IMR-90 (cell line): ENCODE measurements at regions not wholly inside any gene's neighbourhood (a gene's known extent, or its start where the extent isn't known, plus 50 kb on each side); places are given as distances from the start of the nearest gene placed in this dataset.
A peak's percentile ranks its signal among the peaks of the same experiment; 100 is the strongest.

Experiments used
- ATAC-seq: fragments of 200-7000 bp; cut with Tn5 transposase; 2 replicates; pipeline ENCODE4 v1.9.1; 2020; ENCODE audit warnings: low read depth, mild to moderate bottlenecking, moderate library complexity
- BruUV-seq: library from RNA; stranded (reverse); fragments of 400-500 nt; replicated peaks from 2 replicates; lab custom pipeline; 2021; lab: Mats Ljungman, UMichigan
- CTCF ChIA-PET: fragments of 300-600 bp; formaldehyde crosslinking; extraction: SDS; loops from one replicate; lab custom pipeline; 2021; ENCODE audit warnings: antibody characterized with exemption; lab: Yijun Ruan, JAX
- POLR2A ChIA-PET: fragments of 300-600 bp; sonication (Branson Sonifier 250); formaldehyde crosslinking; loops from one replicate; lab custom pipeline; 2022; ENCODE audit warnings: antibody characterized with exemption; ENCODE audit not compliant: unreplicated experiment; lab: Charles Lee
- DNase-seq: peaks from one replicate; pipeline ENCODE4 v3.0.0; 2013
- H2AFZ ChIP-seq: replicated peaks from 2 replicates; pipeline ENCODE3; 2013; ENCODE audit warnings: low read length, mild to moderate bottlenecking; ENCODE audit not compliant: poor library complexity
- H2AK5ac ChIP-seq: 2 replicates; pipeline ENCODE4 v1.6.1; 2013; ENCODE audit warnings: low read depth, low read length, inconsistent platforms
- H2AK9ac ChIP-seq: replicated peaks from 2 replicates; pipeline ENCODE3; 2013; ENCODE audit warnings: mild to moderate bottlenecking, low read depth, low read length, moderate library complexity; ENCODE audit not compliant: poor library complexity
- H2BK120ac ChIP-seq: 2 replicates; pipeline ENCODE4 v1.6.1; 2013; ENCODE audit warnings: low read depth, low read length, inconsistent platforms
- H2BK15ac ChIP-seq: 3 replicates; pipeline ENCODE4 v1.6.1; 2013; ENCODE audit warnings: low read depth, low read length, inconsistent platforms
- H2BK20ac ChIP-seq: 2 replicates; pipeline ENCODE4 v1.6.1; 2013; ENCODE audit warnings: low read depth, mild to moderate bottlenecking, inconsistent platforms, low read length, moderate library complexity
- H2BK5ac ChIP-seq: 2 replicates; pipeline ENCODE4 v1.6.1; 2013; ENCODE audit warnings: mild to moderate bottlenecking, low read depth, low read length, inconsistent platforms; ENCODE audit not compliant: poor library complexity, severe bottlenecking
- H3K14ac ChIP-seq: replicated peaks from 2 replicates; pipeline ENCODE4 v1.6.1; 2013; ENCODE audit warnings: low read depth, low read length, inconsistent platforms
- H3K18ac ChIP-seq: 2 replicates; pipeline ENCODE4 v1.6.1; 2013; ENCODE audit warnings: low read depth, low read length, control low read depth
- H3K23ac ChIP-seq: 2 replicates; pipeline ENCODE4 v1.6.1; 2013; ENCODE audit warnings: low read depth, low read length, inconsistent platforms
- H3K27ac ChIP-seq: 2 replicates; pipeline ENCODE4 v1.5.1; 2013; ENCODE audit warnings: mild to moderate bottlenecking, control low read depth, low read length; ENCODE audit not compliant: insufficient read depth
- H3K27me3 ChIP-seq: 2 replicates; pipeline ENCODE4 v1.6.1; 2013; ENCODE audit warnings: low read length; ENCODE audit not compliant: control insufficient read depth, insufficient read depth
- H3K36me3 ChIP-seq: 2 replicates; pipeline ENCODE4 v1.6.1; 2013; ENCODE audit warnings: low read length, mixed read lengths; ENCODE audit not compliant: control insufficient read depth, insufficient read depth
- H3K4ac ChIP-seq: 2 replicates; pipeline ENCODE4 v1.6.1; 2013; ENCODE audit warnings: low read depth, low read length, inconsistent platforms
- H3K4me1 ChIP-seq: 2 replicates; pipeline ENCODE4 v1.6.1; 2013; ENCODE audit warnings: low read length, mixed read lengths; ENCODE audit not compliant: control insufficient read depth, insufficient read depth
- H3K4me2 ChIP-seq: 2 replicates; pipeline ENCODE4 v1.6.1; 2013; ENCODE audit warnings: low read depth, mild to moderate bottlenecking, control low read depth, low read length, moderate library complexity
- H3K4me3 ChIP-seq: 2 replicates; pipeline ENCODE4 v1.5.1; 2013; ENCODE audit warnings: low read depth, mild to moderate bottlenecking, control low read depth, low read length, moderate library complexity; ENCODE audit not compliant: insufficient read depth
- H3K56ac ChIP-seq: 2 replicates; pipeline ENCODE4 v1.6.1; 2013; ENCODE audit warnings: low read length, inconsistent platforms; ENCODE audit not compliant: insufficient read depth; ENCODE audit errors: extremely low read depth
- H3K79me1 ChIP-seq, 2 experiments: 2 replicates each; pipeline ENCODE4 v1.6.1; 2013; ENCODE audit warnings: low read length in 2 of 2, inconsistent platforms in 1 of 2, low read depth in 1 of 2
- H3K9ac ChIP-seq: 2 replicates; pipeline ENCODE4 v1.6.1; 2013; ENCODE audit warnings: low read depth, low read length, control low read depth
- H3K9me1 ChIP-seq: 2 replicates; pipeline ENCODE4 v1.6.1; 2013; ENCODE audit warnings: low read length, inconsistent platforms; ENCODE audit not compliant: insufficient read depth
- H3K9me3 ChIP-seq: 2 replicates; pipeline ENCODE4 v1.6.1; 2013; ENCODE audit warnings: low read length; ENCODE audit not compliant: control insufficient read depth, insufficient read depth
- H4K20me1 ChIP-seq: 2 replicates; pipeline ENCODE4 v1.6.1; 2013; ENCODE audit warnings: low read length, inconsistent platforms; ENCODE audit not compliant: insufficient read depth
- H4K5ac ChIP-seq: 2 replicates; pipeline ENCODE4 v1.6.1; 2013; ENCODE audit warnings: mild to moderate bottlenecking, low read depth, low read length, control low read depth
- H4K8ac ChIP-seq, 2 experiments: 2 replicates each; pipeline ENCODE4 v1.6.1; 2013; ENCODE audit warnings: low read depth in 2 of 2, low read length in 2 of 2, control low read depth in 1 of 2, inconsistent platforms in 1 of 2
- H4K91ac ChIP-seq: 2 replicates; pipeline ENCODE4 v1.6.1; 2013; ENCODE audit warnings: low read depth, low read length, inconsistent platforms; ENCODE audit not compliant: insufficient read depth
- BHLHE40 ChIP-seq: fragments of 150-350 bp; IDR thresholded peaks from 2 replicates; pipeline ENCODE4 v1.6.1; 2016; ENCODE audit warnings: mild to moderate bottlenecking, low read depth, low read length
- CEBPB ChIP-seq: IDR thresholded peaks from 2 replicates; pipeline ENCODE4 v1.6.1; 2012; ENCODE audit warnings: low read depth, low read length, improper control_type of control experiment
- CHD1 ChIP-seq: IDR thresholded peaks from 2 replicates; pipeline ENCODE4 v1.6.1; 2012; ENCODE audit warnings: low read depth, low read length, improper control_type of control experiment
- ELK1 ChIP-seq: fragments of 150-350 bp; IDR thresholded peaks from 2 replicates; pipeline ENCODE4 v1.6.1; 2016; ENCODE audit warnings: low read depth, mild to moderate bottlenecking, low read length, moderate library complexity, borderline replicate concordance
- FOS ChIP-seq: fragments of 150-350 bp; IDR thresholded peaks from 2 replicates; pipeline ENCODE4 v1.6.1; 2016; ENCODE audit warnings: low read depth, low read length
- MAFK ChIP-seq: IDR thresholded peaks from 2 replicates; pipeline ENCODE4 v1.6.1; 2012; ENCODE audit warnings: low read depth, low read length, improper control_type of control experiment
- MAZ ChIP-seq: IDR thresholded peaks from 2 replicates; pipeline ENCODE4 v1.6.1; 2012; ENCODE audit warnings: low read depth, mild to moderate bottlenecking, low read length, improper control_type of control experiment, moderate library complexity, borderline replicate concordance
- MXI1 ChIP-seq: IDR thresholded peaks from 2 replicates; pipeline ENCODE4 v1.6.1; 2012; ENCODE audit warnings: low read depth, mild to moderate bottlenecking, low read length, moderate library complexity, borderline replicate concordance
- NFE2L2 ChIP-seq: fragments of 150-350 bp; IDR thresholded peaks from 2 replicates; pipeline ENCODE4 v1.6.1; 2016; ENCODE audit warnings: low read depth, mild to moderate bottlenecking, low read length
- POLR2A ChIP-seq: IDR thresholded peaks from 2 replicates; pipeline ENCODE4 v1.6.1; 2012; ENCODE audit warnings: mild to moderate bottlenecking, low read depth, low read length
- RAD21 ChIP-seq: IDR thresholded peaks from 2 replicates; pipeline ENCODE4 v1.6.1; 2012; ENCODE audit warnings: low read length, improper control_type of control experiment
- RCOR1 ChIP-seq: IDR thresholded peaks from 2 replicates; pipeline ENCODE4 v1.6.1; 2012; ENCODE audit warnings: mild to moderate bottlenecking, low read length, improper control_type of control experiment; ENCODE audit not compliant: insufficient replicate concordance
- RFX5 ChIP-seq: IDR thresholded peaks from 2 replicates; pipeline ENCODE4 v1.8.0; 2012; ENCODE audit warnings: low read depth, mild to moderate bottlenecking, low read length, moderate library complexity
- SMC3 ChIP-seq: fragments of 150-350 bp; IDR thresholded peaks from 2 replicates; pipeline ENCODE4 v1.6.1; 2016; ENCODE audit warnings: low read depth, mild to moderate bottlenecking, antibody characterized with exemption, low read length, moderate library complexity
- WGBS, 2 experiments: methylation state at CpG; one replicate each; pipeline versions ENCODE4 v1.1.5 to v1.1.7; 2013; ENCODE audit warnings: missing lambda C conversion rate in 2 of 2; ENCODE audit not compliant: insufficient read length in 1 of 2; ENCODE audit errors: extremely low coverage in 2 of 2; 5-methylcytosine and 5-hydroxymethylcytosine counted together
- dilution Hi-C: fragments of 300-500 bp; cut with HindIII; formaldehyde crosslinking; loops from one replicate; pipeline ENCODE4 v1.14.3; 2018; ENCODE audit warnings: low sequenced_read_pairs; ENCODE audit not compliant: unreplicated experiment
- in situ Hi-C: fragments of 300-500 bp; cut with MboI; formaldehyde crosslinking; loops from 3 replicates; pipeline ENCODE4 v1.14.3; 2019; ENCODE audit warnings: low sequenced_read_pairs, inconsistent platforms, mixed read lengths
- intact Hi-C: fragments of 100-400 bp; cut with micrococcal nuclease; formaldehyde crosslinking; loops from 2 replicates; pipeline ENCODE4 v1.10.0; 2022
- TF ChIP-seq, protein P1 (sequence below): fragments of 150-350 bp; IDR thresholded peaks from 2 replicates; pipeline ENCODE4 v1.6.1; 2017; ENCODE audit warnings: mild to moderate bottlenecking, antibody characterized with exemption, low read length, low read depth
- TF ChIP-seq, protein P2 (sequence below): conservative IDR thresholded peaks from 2 replicates; pipeline ENCODE4 v1.5.1; 2012; ENCODE audit warnings: mild to moderate bottlenecking, low read depth, low read length, improper control_type of control experiment

DNA sequence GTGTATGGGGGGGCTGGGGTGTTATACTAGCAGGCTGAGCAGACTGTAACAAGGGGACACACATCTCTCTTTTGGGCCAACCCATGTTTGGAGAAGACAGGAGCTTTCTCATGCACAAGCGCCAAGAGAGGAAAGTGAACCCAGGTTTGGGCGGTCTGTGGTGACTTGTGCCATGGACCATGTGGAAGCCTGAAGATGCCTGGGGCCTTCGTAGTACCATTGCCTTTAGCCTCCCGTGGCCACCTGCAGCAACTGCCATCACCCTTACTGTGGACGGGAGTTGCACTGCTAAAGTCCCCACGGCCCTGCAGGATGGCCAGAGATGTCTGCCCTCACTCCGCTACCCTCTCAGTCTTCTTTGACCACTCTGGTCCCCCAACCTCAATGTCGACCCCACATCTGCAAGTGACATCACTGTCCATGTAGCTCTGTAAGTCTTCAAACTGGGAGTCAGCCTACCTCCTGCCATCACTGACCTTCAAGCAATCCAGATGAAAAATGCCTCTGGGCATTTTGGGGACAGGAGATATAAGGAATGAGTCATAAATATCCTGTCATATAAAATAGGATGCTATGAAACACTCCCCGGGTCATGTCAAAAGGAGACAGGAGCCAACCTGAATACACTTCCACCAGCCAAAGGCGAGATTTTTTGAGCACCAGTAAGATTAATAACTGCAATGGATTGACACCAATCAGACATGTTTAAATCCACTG, 74.7 kb upstream of the C15orf39 start:
- CTCF ChIA-PET: no interaction called here
- Histone ChIP-seq H2BK120ac (no peak overlapping the region), H3K18ac (no peak overlapping the region), H2BK20ac (no peak overlapping the region), H3K9me1 (no peaks in the 10 kb centered on the region), H3K9me3 (no peaks in the 10 kb centered on the region), H3K4me1 (peaks cover 4% of the 10 kb centered on the region), H4K5ac (no peak overlapping the region), H3K14ac (no peak overlapping the region), H2BK5ac (no peak overlapping the region), H2AFZ (peak overlapping the region; percentile 41), H4K20me1 (no peaks in the 10 kb centered on the region; the same call in 1 of the 2 replicates), H3K56ac (no peak overlapping the region), H4K8ac (no peak overlapping the region), H3K9ac (no peak overlapping the region), H3K4ac (no peak overlapping the region), H4K91ac (no peak overlapping the region), H3K36me3 (no peaks in the 10 kb centered on the region), H3K23ac (no peak overlapping the region), H2AK5ac (no peak overlapping the region), H3K27me3 (peaks cover 11% of the 10 kb centered on the region), H3K4me2 (no peak overlapping the region), H3K27ac (no peak overlapping the region), H2BK15ac (no peak overlapping the region), H2AK9ac (no peak overlapping the region), H3K79me1 (no peaks in the 10 kb centered on the region), H3K4me3 (no peak overlapping the region)
- no peak for DNase-seq
- no peak for ATAC-seq
- no TSS peak for BruUV-seq
- in situ Hi-C loops (no loop called here), dilution Hi-C loops (no loop called here), intact Hi-C loops (no loop called here)
- WGBS, 2 experiments: 90% methylated on average over 2 of the region's 10 CpGs; no CpG with 5 or more reads in 1 of the 2 experiments
- POLR2A ChIA-PET: no interaction called here
- no peak for TF ChIP-seq MXI1
- no peak for TF ChIP-seq MAZ
- TF ChIP-seq RAD21: no peak
- TF ChIP-seq NFE2L2: no peak
- no peak for TF ChIP-seq MAFK
- no peak for TF ChIP-seq BHLHE40
- no peak for TF ChIP-seq ELK1
- TF ChIP-seq, protein P1, sequence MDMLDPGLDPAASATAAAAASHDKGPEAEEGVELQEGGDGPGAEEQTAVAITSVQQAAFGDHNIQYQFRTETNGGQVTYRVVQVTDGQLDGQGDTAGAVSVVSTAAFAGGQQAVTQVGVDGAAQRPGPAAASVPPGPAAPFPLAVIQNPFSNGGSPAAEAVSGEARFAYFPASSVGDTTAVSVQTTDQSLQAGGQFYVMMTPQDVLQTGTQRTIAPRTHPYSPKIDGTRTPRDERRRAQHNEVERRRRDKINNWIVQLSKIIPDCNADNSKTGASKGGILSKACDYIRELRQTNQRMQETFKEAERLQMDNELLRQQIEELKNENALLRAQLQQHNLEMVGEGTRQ: no peak
- TF ChIP-seq RCOR1: no peak
- no peak for TF ChIP-seq CHD1
- TF ChIP-seq RFX5: no peak
- TF ChIP-seq SMC3: no peak
- TF ChIP-seq, protein P2, sequence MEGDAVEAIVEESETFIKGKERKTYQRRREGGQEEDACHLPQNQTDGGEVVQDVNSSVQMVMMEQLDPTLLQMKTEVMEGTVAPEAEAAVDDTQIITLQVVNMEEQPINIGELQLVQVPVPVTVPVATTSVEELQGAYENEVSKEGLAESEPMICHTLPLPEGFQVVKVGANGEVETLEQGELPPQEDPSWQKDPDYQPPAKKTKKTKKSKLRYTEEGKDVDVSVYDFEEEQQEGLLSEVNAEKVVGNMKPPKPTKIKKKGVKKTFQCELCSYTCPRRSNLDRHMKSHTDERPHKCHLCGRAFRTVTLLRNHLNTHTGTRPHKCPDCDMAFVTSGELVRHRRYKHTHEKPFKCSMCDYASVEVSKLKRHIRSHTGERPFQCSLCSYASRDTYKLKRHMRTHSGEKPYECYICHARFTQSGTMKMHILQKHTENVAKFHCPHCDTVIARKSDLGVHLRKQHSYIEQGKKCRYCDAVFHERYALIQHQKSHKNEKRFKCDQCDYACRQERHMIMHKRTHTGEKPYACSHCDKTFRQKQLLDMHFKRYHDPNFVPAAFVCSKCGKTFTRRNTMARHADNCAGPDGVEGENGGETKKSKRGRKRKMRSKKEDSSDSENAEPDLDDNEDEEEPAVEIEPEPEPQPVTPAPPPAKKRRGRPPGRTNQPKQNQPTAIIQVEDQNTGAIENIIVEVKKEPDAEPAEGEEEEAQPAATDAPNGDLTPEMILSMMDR: no peak
- TF ChIP-seq CEBPB: no peak
- no peak for TF ChIP-seq POLR2A
- no peak for TF ChIP-seq FOS
